Right renal pelvis (tissue), 4 donors: ENCODE measurements at regions not wholly inside any gene's neighbourhood (a gene's known extent, or its start where the extent isn't known, plus 50 kb on each side); places are given as distances from the start of the nearest gene placed in this dataset.
A peak's percentile ranks its signal among the peaks of the same experiment; 100 is the strongest.

ENCODE experiments used
- DNase-seq, 4 donors: peaks; one replicate each; pipeline ENCODE4 v3.0.0-alpha.2; 2013; ENCODE audit warnings: low read depth in 4 of 4, low spot score in 3 of 4, missing footprints in 1 of 4

DNA sequence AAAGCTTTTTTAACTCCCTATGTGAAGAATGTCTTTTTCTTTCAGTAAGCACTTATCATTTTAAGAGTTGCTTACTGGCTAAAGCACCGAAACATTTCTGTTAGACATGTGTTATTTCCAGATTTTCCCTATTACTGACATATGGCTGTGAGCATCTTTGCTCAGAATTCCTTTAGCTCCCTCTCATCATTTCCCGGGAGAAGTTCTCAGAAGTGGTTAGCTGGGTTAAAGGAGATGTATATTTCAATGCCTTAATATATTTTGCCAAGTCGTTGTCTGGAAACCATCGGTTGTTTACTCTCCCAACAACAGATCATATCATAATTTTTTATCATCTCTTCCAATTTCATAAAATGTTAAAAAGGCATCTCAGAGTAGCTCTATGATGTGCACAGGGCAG is 396.5 kb downstream of the OCA2 start:
- DNase-seq = no peak

DNA sequence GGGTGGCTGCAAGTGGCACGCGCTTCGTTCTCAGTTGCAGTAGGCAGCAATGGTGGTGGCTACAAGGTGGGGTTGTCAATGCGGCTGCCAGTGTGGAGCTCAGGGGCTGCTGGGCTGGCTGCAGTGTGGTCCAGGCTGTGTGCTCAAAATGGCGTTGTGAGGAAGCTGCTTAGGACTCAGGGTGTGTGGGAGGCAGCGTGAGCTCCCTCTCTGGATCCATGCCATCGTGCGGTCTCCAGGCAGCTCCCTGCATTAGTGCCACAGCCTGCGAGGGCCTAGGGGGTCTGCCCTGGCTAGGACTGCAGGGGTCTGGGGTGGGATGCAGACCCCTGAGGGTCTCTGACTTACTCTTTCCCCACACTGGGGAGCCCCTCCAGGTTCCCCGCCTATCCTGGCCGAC is 397.2 kb downstream of the OCA2 start:
- DNase-seq = no peak

DNA sequence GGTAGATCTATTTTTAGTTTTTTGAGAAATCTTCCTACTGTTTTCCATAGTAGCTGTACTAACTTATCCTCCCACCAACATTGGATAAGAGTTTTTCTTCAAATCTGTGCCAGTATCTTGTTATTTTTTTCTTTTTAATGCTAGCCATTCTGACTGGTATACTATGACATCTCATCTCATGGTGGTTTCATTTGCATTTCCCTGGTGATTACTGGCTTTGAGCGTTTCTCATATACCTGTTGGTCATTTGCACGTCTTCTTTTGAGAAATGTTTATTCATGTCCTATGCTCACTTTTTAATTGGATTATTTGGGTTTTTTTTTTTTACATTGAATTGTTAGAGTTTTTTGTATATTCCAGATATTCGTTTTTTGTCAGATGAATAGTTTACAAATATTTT is 398.1 kb downstream of the OCA2 start:
- no peak for DNase-seq

DNA sequence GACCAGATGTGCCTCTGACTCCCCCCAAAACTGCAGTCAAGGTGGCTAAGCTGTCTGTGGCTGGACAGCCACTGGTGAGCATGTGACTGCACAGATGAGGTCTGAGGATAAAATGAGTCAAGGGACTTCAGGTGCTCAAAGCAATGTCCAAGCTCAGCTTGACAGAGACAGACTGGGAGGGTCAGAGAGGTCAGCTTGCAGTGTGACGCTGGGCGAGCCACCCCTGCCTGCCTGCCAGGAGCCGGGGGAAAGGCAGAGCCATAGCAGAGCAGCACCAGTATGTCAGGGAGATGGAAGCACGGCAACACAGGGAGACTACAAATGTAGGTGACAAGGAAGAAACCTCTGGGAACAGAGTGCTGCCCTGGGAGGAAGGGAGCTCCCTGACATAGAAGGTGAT is 399.4 kb downstream of the OCA2 start:
- no peak for DNase-seq

DNA sequence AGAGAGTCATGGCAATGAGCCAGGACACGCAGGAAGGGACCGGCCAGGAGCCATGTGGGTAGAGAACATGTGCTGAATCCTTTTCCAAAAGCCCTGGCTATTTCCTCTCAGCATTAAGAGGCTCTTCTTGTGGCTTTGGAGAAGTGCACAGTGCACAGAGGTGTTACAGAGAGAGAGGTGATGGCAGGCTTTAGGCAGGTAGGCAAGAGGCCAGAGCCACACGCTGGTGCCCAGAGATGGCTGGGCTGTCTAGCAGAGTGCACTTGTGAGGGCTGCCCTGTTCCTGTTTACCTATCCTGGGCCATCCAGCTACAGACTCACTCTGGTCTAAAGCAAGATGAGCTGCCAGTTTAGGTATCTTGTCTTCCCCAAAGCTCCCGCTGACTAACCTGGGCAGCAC is 402.6 kb downstream of the OCA2 start:
- no peak for DNase-seq

DNA sequence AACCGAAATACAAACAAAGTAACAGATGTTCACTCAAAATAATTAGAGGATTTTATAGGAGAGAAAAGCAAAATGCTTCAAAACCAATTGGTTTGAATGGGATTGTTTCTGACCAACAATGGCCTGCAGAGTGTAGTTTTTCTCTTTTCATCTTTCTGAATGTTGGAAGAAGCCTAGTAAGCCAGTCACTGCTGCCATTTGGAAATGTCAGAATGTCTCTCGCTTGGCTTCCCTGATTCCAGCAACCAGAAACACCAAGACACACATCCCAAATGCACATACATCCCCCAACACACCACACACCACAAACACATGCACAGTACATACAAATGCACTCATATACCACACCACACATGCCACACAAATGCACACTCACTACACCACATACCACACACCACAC is 403.4 kb downstream of the OCA2 start:
- no peak for DNase-seq

DNA sequence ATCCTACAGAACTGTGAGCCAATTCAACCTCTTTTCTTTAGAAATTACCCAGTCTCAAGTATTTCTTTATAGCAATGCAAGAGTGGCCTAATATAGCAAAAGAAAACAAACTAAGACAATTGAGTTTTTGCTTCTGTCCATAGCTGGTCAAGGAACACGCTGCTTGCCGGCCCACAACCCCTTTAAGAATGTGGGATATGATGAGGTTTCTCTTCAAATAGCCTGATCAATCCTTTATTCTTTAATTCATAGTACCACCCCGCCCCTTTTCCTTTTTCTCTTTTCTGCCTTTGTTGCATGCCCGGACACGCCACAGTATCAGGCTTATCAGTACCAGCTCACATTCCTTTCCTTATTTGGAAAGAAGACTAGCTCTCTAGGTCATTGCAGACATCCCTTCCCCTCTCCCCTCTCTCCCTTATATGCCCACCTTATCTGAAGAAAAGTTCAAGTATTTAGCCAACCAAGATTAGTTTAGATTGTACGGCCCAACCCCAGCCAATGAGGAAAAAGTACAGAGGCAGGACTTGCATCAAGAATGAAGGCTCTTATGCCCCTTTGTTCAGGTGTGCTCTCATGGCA is 404.5 kb downstream of the OCA2 start:
- no peak for DNase-seq

DNA sequence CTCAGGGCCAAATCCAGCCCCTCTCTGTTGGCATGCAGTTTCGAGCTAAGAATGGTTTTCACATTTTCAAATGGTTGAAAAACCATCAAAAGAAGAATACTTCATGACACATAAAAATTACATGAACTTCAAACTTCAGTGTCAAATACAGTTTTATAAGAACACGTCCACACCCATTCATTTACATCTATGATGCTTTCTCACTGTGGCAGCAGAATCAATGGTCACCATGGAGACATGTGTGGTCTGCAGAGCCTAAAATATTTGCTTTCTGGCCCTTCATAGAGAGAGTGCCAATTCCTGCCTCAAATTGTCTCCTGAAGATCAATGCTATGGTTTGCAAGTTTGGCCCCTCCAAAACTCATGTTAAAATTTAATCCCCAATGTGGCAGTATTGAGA is 405.8 kb downstream of the OCA2 start:
- no peak for DNase-seq

DNA sequence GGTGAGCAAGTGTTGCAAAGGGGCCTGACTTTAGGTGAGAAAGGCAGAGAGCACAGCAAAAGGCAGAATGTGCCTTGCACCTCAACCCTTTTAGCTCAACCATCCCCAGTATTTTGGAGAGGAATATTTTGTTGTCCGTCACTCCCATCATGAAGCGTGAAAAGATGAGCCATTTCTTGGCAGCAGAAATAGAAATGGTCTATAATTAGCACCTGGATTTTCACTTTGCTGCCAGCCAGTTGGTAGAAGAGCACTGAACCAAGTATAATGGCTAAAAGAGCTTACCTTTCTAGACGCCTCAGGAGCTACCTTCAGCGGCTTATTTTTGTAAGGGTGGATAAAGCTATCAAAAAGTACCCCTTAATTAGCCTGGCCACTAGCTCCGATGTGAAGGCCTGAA is 406.7 kb downstream of the OCA2 start:
- no peak for DNase-seq

DNA sequence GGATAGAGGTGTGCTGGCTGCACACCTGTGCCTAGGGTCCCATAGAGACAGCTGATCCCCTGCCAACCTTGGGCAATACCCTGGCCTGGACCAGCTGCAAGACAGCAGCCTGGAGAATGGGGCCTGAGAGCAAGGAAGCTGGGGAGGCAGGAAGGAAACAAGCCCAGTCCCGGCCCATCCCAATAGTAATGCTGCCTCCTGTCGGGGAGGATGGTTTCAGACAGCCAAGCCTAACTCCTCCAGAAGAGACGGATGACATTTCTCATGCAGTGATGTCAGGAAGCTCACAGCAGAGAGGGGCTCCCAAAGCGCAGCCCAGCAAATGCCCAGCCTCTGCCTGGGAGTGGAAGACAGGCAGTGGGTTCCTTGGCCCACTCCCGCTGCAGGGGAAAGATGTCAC is 408.8 kb downstream of the OCA2 start:
- no peak for DNase-seq

DNA sequence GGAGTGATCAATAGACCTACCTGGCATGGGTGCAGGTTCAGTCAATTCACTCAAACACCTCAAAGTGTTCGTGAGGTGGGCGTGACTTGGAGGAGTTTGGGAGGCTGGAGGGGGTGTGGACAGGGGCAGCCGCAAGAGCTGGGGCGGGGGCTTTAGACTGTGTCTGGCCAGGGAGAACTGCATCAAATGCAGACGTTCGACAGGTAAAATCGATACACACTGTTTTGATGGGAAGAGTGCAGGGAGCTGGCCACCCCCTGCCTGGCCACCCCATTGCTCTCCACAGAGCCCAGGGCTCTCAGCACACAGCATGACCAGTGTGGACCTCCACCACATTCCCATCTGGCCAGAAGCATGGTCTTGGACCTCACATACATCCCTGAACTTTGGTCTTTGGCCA is 412.1 kb downstream of the OCA2 start:
- no peak for DNase-seq

DNA sequence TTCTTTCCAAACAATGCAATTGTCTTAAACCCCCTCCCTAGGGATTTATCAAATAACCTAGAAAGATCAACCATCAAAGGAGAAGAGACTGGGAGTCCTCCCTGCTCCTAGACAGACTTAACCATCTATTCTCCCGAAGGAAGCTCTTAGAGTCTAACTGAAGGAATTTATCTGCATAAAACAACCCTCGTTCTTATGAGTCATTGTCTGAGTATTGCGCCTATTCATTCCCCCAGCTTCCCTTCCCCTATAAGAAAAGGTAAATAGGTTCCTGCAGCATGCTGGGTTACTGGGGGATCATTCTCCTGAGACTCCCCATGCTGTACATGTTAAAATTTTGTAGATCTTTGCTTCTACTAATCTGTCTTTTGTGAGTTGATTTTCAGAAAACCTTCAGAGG is 412.7 kb downstream of the OCA2 start:
- DNase-seq = no peak

DNA sequence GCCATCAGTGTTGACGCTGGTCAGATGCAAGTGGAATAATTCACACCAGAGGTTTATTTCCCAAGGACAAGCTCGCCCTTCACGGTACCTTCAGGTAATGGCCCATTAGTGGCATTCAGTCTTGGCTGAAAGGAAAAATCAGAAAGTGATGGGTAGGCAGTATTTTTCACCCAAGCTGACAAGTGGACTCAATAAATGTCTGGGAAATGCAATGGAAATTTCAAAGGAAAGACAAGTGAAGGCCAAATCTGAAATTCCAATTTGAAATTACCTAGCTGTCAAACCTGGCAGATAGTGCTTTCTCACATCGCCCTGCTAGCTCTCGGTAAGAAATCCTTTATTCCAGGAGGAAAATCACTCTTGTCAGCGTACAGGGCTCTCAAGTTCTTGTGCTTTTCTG is 413.5 kb downstream of the OCA2 start:
- DNase-seq = no peak

DNA sequence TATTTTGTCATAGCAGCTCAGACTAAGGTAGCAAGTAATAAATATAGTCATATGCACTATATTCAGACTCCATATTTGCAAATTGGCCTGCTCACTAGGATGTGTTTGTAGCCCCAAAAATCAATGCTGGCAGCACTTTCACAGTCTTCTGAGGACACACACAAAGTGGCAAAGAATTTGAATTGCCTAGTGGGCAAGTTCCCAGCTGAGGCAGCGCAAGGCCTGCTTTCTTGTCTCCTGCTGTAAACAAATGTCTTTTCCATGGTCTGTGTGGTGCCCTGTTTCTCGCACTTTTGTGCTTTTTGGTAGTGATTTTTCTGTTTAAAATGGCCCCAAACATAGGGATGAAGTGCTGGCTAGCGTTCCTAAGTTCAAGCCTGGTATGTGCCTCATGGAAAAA is 416.0 kb downstream of the OCA2 start:
- DNase-seq = no peak

DNA sequence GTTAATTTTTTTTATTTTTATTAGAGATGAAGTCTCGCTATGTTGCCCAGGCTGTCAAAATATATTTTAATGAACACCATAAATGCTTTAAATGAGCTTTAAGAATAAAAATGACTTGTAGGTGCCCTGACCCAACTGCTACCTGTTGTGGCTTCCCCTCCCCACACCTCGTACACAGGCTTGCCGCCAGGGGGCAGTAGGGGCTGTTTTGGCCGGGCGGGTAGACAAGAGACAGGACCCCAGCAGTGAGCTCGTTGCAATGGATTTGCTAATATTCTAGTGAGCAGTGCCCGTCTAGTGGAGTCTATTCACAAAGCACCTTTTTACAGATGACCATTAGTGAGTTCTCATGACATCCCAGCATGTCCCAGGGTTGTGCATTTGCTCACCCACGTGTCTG is 418.1 kb downstream of the OCA2 start:
- DNase-seq = no peak

DNA sequence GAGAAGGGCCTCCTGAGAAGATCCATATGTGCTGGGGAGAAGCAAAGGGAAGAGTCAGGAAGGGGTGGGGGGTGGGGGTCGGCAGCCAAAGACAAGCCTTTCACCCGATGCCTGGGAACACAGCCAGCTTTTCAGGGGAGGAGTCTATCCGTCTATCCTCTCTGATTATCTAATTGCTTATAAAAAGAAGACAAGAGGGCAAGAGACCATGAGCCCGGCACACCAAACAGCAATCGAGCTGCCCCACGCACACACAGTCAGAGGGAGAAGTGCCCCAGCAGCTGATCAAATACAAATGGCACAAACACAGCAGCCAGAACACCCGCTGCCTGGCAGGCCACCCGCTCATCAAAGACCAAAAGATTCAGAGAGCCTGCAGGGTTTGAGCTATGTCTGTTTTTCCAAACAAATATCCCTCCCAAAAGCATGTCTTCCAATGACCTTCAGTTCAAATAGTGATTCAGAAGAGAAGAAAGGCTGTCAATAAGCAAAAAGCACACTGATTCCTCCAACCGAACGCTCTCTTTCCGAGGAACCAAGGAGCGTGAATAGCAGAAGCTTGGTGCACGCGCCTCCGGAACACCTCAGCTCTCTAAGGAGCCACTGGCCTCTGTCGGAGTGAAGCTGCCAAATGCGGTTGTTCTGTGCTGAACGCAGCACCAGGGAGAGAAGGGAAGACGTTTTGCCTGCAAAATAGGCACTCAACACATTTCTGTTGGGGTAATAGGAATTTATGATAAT is 419.2 kb downstream of the OCA2 start:
- peak in 1 of 4 donors; percentile 39 for DNase-seq

DNA sequence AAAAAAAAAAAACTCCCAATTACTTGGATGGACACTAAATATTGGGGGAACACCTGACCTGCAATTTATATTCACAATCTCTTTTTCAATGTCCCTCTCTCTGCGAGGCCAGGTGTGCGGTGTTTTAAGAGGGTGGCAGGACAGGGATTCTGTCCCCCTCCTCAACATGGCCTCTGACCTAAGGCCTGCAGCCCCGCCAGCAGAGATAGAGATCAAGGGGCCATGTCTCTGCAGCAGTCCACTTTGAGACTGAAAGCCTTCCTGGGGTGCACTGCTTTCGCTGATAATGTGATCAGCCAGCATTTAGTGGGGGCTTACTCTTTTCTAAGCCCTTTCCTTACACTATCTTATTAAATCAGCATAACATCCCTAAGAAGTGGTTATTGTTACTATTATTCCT is 419.9 kb downstream of the OCA2 start:
- DNase-seq = no peak

DNA sequence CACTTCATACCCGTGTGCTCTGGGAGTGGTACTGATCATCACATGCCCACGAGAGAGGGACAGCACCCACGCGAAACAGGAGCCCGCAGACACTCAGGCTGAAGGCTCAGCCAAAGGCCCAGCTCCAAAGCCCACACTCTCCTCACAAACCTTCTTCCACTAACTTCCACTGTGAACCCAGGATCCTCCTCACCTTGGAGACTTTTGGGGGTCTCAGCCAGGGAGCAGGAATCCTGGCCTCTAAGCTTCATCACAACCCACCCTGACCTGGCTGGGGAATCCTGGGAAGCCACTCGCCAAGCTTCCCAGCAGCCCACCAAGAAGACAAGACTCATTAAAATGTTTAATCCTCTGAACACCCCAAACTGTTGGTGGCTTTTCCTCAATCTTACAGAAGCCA is 421.2 kb downstream of the OCA2 start:
- DNase-seq = no peak

DNA sequence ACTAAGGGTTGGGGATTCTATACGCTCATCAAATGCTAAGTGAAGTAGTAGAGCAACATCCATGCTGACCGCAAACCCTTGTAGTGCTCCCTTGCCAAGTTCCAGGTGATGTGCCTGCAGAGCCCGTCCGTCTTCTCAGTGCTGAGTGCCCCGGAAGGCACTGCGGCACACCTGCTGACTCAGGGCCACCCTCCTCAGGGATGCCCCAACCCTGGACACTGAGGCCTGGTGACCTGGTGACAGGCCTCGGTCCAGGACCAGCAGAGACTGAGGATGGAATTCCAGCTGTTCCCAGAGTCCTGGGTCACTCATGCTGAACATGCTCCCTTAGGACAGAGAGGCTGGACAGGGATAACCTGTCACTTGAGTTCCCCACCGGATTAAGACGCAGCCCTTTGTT is 422.5 kb downstream of the OCA2 start:
- no peak for DNase-seq

DNA sequence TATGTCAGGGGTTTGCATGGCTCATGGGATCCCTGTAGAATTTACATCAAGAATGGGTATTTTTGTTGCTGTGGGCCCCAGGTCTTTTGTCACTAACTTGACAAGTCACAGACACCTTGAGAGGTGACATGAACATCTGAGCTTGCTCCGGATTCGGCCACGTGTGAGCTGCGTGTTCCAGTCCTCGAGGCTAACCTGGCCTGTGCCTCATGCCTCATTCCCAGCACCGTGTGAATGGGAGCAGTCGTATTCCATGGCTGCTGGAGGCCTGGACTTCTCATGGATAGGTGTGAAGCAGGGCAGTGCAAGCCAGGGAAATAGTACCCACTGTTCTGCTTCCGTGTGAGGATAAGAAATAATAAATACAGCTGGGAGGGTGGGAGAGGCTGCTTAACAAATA is 423.5 kb downstream of the OCA2 start:
- DNase-seq = no peak

DNA sequence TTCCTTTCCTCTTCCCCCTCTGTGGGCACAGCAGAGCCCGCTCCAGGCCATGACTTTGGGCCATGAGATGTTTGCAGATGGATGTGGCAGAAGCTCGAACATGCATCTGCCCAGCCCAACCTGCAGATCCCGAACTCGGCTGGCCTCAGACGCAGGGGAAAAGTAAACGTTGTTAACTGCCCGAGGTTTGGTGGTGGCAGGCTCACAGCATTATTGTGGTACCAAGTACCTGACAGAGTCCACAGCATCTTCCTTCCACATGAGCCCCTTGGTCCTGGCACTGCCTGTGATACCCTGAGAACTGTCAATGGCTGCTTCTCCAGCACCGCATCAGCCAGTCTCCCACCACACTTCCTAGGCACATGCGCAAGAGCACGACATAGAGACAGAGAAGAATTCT is 424.3 kb downstream of the OCA2 start:
- no peak for DNase-seq

DNA sequence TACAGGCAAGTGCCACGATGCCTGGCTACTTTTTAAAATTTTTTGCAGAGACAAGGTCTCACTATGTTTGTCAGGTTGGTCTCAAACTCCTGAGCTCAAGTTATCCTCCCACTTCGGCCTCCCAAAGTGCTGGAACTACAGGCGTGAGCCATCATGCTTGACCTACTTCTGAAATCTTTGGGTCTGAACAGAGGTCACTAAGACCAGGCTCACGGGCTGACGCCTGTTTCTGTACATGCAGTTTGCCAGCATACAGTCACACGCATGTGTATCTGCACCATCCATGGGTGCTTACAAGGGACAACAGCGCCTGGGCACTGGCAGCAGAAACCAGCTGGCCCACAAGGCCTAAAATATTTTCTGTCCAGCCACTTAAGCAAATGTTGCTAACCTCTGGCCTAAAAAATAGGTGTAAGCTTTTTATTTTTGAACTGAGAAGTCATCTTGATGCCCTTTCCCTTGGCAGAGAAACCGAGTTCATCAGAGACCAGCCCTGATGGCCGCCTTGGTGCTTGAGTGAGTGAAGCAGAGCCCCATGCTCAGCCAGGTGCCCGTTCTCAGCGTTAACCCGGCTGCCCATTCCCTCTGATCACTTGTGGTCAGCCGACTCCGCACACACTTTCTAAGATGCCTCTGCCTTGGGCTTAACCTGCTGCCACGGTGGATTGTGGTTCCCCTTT is 425.2 kb downstream of the OCA2 start:
- DNase-seq = no peak
